ENCODE measurements at regions not wholly inside any gene's neighbourhood (a gene's known extent, or its start where the extent isn't known, plus 50 kb on each side); places are given as distances from the start of the nearest gene placed in this dataset.
A peak's percentile ranks its signal among the peaks of the same experiment; 100 is the strongest.

GRCh38 chr3:66165660-66166059 is 55.1 kb upstream of the SLC25A26 start:
- no peak for DNase-seq

GRCh38 chr3:66164155-66164554 is 56.6 kb upstream of the SLC25A26 start:
- DNase-seq: no peak

- no peak for DNase-seq
Measured at GRCh38 chr3:66163222-66163621, 57.6 kb upstream of the SLC25A26 start.

GRCh38 chr3:66162766-66163165 is 58.0 kb upstream of the SLC25A26 start:
- no peak for DNase-seq

- no peak for DNase-seq
Measured at GRCh38 chr3:66158933-66159683, 61.7 kb upstream of the SLC25A26 start.

GRCh38 chr3:66154444-66154861 is 66.3 kb upstream of the SLC25A26 start:
- no peak for DNase-seq

- peak in 1 of 2 donors; percentile 18 for DNase-seq
Measured at GRCh38 chr3:66153481-66154443, 67.0 kb upstream of the SLC25A26 start.

GRCh38 chr3:66152336-66152735 is 68.5 kb upstream of the SLC25A26 start:
- no peak for DNase-seq

GRCh38 chr3:66150977-66151376 is 69.8 kb upstream of the SLC25A26 start:
- DNase-seq: no peak

GRCh38 chr3:66149269-66149668 is 71.5 kb upstream of the SLC25A26 start:
- DNase-seq: no peak

GRCh38 chr3:66145408-66145733 is 75.4 kb upstream of the SLC25A26 start:
- DNase-seq: no peak

- DNase-seq: no peak
Measured at GRCh38 chr3:66144568-66145407, 76.0 kb upstream of the SLC25A26 start.

GRCh38 chr3:66142079-66142478 is 78.7 kb upstream of the SLC25A26 start:
- DNase-seq: no peak

- DNase-seq: no peak
Measured at GRCh38 chr3:66140743-66141372, 79.9 kb upstream of the SLC25A26 start.

GRCh38 chr3:66140106-66140505 is 80.7 kb upstream of the SLC25A26 start:
- no peak for DNase-seq

GRCh38 chr3:66139415-66139814 is 81.4 kb upstream of the SLC25A26 start:
- no peak for DNase-seq

- peak; percentile 21 to 32 for DNase-seq
Measured at GRCh38 chr3:66138336-66139313, 82.2 kb upstream of the SLC25A26 start.

GRCh38 chr3:66136597-66136996 is 84.2 kb upstream of the SLC25A26 start:
- DNase-seq: no peak

GRCh38 chr3:66133853-66134445 is 86.9 kb upstream of the SLC25A26 start:
- no peak for DNase-seq

All from right lung (tissue), 2 donors.